B cell (primary cell): ENCODE measurements at regions not wholly inside any gene's neighbourhood (a gene's known extent, or its start where the extent isn't known, plus 50 kb on each side); places are given as distances from the start of the nearest gene placed in this dataset.

Experiments
- EZH2 ChIP-seq: IDR thresholded peaks from 2 replicates; pipeline ENCODE4 v1.6.1; 2012; ENCODE audit warnings: borderline replicate concordance, low read depth, mild to moderate bottlenecking, moderate library complexity, low read length; ENCODE audit not compliant: insufficient read depth, poor library complexity, severe bottlenecking
- TF ChIP-seq, protein P1 (sequence below): fragments of 200-600 bp; IDR thresholded peaks from one replicate; pipeline ENCODE4 v1.8.0; 2022; ENCODE audit warnings: antibody characterized with exemption, mild to moderate bottlenecking

DNA sequence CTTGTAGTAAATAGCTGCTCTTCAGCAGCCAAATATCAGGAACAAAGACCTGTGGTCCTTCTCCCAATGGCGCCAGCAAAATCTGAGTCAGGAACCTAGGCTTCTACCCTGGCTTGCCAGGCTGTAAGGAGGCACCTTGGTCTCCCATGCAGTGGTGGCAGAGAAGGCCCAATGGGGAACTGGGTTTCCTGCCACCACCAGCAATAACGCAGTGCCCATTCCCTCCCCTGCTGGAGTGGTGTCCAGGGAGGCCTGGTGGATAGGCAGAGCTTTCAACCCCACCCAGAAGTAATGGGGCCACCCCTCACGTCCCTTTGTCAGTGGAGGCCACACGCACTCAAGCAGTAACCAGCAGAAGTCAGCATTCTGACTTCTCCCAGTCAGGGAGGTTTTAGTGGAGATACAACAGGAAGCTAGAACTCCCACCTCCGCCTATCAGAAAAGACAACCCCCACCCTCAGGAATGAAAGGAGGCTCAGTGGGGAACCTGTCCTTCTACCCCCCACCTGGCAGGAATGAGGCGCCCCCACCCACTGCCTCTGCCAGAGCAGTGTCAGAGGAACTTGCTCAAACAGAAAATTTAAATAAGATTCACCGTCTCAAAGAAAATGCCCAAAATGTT, 132.4 kb downstream of the COPS8 start:
- TF ChIP-seq, protein P1, sequence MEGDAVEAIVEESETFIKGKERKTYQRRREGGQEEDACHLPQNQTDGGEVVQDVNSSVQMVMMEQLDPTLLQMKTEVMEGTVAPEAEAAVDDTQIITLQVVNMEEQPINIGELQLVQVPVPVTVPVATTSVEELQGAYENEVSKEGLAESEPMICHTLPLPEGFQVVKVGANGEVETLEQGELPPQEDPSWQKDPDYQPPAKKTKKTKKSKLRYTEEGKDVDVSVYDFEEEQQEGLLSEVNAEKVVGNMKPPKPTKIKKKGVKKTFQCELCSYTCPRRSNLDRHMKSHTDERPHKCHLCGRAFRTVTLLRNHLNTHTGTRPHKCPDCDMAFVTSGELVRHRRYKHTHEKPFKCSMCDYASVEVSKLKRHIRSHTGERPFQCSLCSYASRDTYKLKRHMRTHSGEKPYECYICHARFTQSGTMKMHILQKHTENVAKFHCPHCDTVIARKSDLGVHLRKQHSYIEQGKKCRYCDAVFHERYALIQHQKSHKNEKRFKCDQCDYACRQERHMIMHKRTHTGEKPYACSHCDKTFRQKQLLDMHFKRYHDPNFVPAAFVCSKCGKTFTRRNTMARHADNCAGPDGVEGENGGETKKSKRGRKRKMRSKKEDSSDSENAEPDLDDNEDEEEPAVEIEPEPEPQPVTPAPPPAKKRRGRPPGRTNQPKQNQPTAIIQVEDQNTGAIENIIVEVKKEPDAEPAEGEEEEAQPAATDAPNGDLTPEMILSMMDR = no peak
- no peak for TF ChIP-seq EZH2
